ENCODE measurements at regions not wholly inside any gene's neighbourhood (a gene's known extent, or its start where the extent isn't known, plus 50 kb on each side); places are given as distances from the start of the nearest gene placed in this dataset.

GRCh38 chr20:60751826-60752225 lies 500.2 kb upstream of the CDH4 start:
- Histone ChIP-seq H3K36me3 (ENCODE audit: control insufficient read depth, insufficient read depth, low read length) (no peaks in the 10 kb centered on the region), H3K27ac (ENCODE audit: low read depth, low read length) (no peak overlapping the region), H3K27me3 (ENCODE audit: control insufficient read depth, insufficient read depth, low read length, poor library complexity, severe bottlenecking) (peaks cover 15% of the 10 kb centered on the region), H3K9me3 (ENCODE audit: control insufficient read depth, low read length) (no peaks in the 10 kb centered on the region), H3K4me1 (ENCODE audit: control insufficient read depth, insufficient read depth, low read length) (no peaks in the 10 kb centered on the region), H3K4me3 (ENCODE audit: low read length) (no peak overlapping the region), H3K9ac (ENCODE audit: extremely low read depth, low read length, poor library complexity, severe bottlenecking) (no peak overlapping the region)
- H3K27ac Mint-ChIP-seq = no peak overlapping the region
- WGBS, 2 experiments (ENCODE audit: insufficient coverage in 1 of 2, insufficient read length in 1 of 2) = 85 to 91% methylated on average over 4 to 7 of the region's 7 CpGs
- H3K27me3 Mint-ChIP-seq (ENCODE audit: insufficient read depth) = peaks cover 28% of the 10 kb centered on the region
- H3K9me3 Mint-ChIP-seq = peaks cover 15% of the 10 kb centered on the region
- no peak for DNase-seq
- H3K36me3 Mint-ChIP-seq (ENCODE audit: low read depth) = peaks cover 4% of the 10 kb centered on the region
- no peak overlapping the region for H3K4me3 Mint-ChIP-seq
- TF ChIP-seq CTCF (conservative IDR thresholded peaks at IDR 0.05) = no peak
- H3K4me1 Mint-ChIP-seq = no peaks in the 10 kb centered on the region

GRCh38 chr20:60752741-60753420 lies 499.2 kb upstream of the CDH4 start:
- Histone ChIP-seq H3K27me3 (ENCODE audit: control insufficient read depth, insufficient read depth, low read length, poor library complexity, severe bottlenecking) (peaks cover 4% of the 10 kb centered on the region), H3K4me1 (ENCODE audit: control insufficient read depth, insufficient read depth, low read length) (no peaks in the 10 kb centered on the region), H3K9me3 (ENCODE audit: control insufficient read depth, low read length) (no peaks in the 10 kb centered on the region), H3K36me3 (ENCODE audit: control insufficient read depth, insufficient read depth, low read length) (no peaks in the 10 kb centered on the region), H3K27ac (ENCODE audit: low read depth, low read length) (no peak overlapping the region), H3K4me3 (ENCODE audit: low read length) (no peak overlapping the region), H3K9ac (ENCODE audit: extremely low read depth, low read length, poor library complexity, severe bottlenecking) (no peak overlapping the region)
- peaks cover 4% of the 10 kb centered on the region for H3K36me3 Mint-ChIP-seq (ENCODE audit: low read depth)
- H3K9me3 Mint-ChIP-seq = peaks cover 15% of the 10 kb centered on the region
- no peak for DNase-seq
- H3K27me3 Mint-ChIP-seq (ENCODE audit: insufficient read depth) = peaks cover 21% of the 10 kb centered on the region
- WGBS, 2 experiments (ENCODE audit: insufficient coverage in 1 of 2, insufficient read length in 1 of 2) = 90 to 96% methylated on average over 13 to 17 of the region's 17 CpGs
- no peak overlapping the region for H3K27ac Mint-ChIP-seq
- TF ChIP-seq CTCF (conservative IDR thresholded peaks at IDR 0.05) = no peak
- H3K4me3 Mint-ChIP-seq = no peak overlapping the region
- no peaks in the 10 kb centered on the region for H3K4me1 Mint-ChIP-seq

- Histone ChIP-seq H3K27ac (ENCODE audit: low read depth, low read length) (no peak overlapping the region), H3K9ac (ENCODE audit: extremely low read depth, low read length, poor library complexity, severe bottlenecking) (no peak overlapping the region), H3K36me3 (ENCODE audit: control insufficient read depth, insufficient read depth, low read length) (no peaks in the 10 kb centered on the region), H3K4me1 (ENCODE audit: control insufficient read depth, insufficient read depth, low read length) (no peaks in the 10 kb centered on the region), H3K27me3 (ENCODE audit: control insufficient read depth, insufficient read depth, low read length, poor library complexity, severe bottlenecking) (no peaks in the 10 kb centered on the region), H3K9me3 (ENCODE audit: control insufficient read depth, low read length) (no peaks in the 10 kb centered on the region), H3K4me3 (ENCODE audit: low read length) (no peak overlapping the region)
- H3K4me3 Mint-ChIP-seq = no peak overlapping the region
- 91% methylated on average over 4 of the region's 4 CpGs; no CpG with 5 or more reads in 1 of the 2 experiments for WGBS, 2 experiments (ENCODE audit: insufficient coverage in 1 of 2, insufficient read length in 1 of 2)
- H3K27ac Mint-ChIP-seq = no peak overlapping the region
- peaks cover 4% of the 10 kb centered on the region for H3K36me3 Mint-ChIP-seq (ENCODE audit: low read depth)
- no peak for DNase-seq
- H3K9me3 Mint-ChIP-seq = peaks cover 5% of the 10 kb centered on the region
- H3K4me1 Mint-ChIP-seq = no peaks in the 10 kb centered on the region
- TF ChIP-seq CTCF (conservative IDR thresholded peaks at IDR 0.05) = no peak
- H3K27me3 Mint-ChIP-seq (ENCODE audit: insufficient read depth) = peaks cover 8% of the 10 kb centered on the region
Observed at GRCh38 chr20:60754856-60755255, 497.2 kb upstream of the CDH4 start.

Measured in endodermal cell (in vitro differentiated cells).